Prostate gland (tissue), 2 donors: ENCODE measurements at regions not wholly inside any gene's neighbourhood (a gene's known extent, or its start where the extent isn't known, plus 50 kb on each side); places are given as distances from the start of the nearest gene placed in this dataset.

Source experiments
- DNase-seq: peaks from one replicate; pipeline ENCODE4 v3.0.0-alpha.2; 2019; ENCODE audit warnings: low spot score
- H3K27ac ChIP-seq, 2 donors: fragments of 200-600 bp; sonication (generic); 2 replicates each; pipeline ENCODE4 v1.5.1; 2017 to 2019
- H3K27me3 ChIP-seq: fragments of 200-600 bp; sonication (generic); replicated peaks from 2 replicates; pipeline ENCODE4 v1.5.1; 2019; ENCODE audit not compliant: insufficient read depth
- H3K36me3 ChIP-seq, 2 donors: fragments of 200-600 bp; sonication (generic); 1 replicate in 1 of 2; 2 replicates in 1 of 2; pipeline versions ENCODE4 v1.5.1 to v1.8.1; 2017 to 2019
- H3K4me1 ChIP-seq: fragments of 200-600 bp; sonication (generic); replicated peaks from 2 replicates; pipeline ENCODE4 v1.5.1; 2019
- H3K4me3 ChIP-seq, 2 donors: fragments of 200-600 bp; sonication (generic); 2 replicates each; pipeline ENCODE4 v1.5.1; 2017 to 2019
- H3K9me3 ChIP-seq: fragments of 200-600 bp; sonication (generic); 2 replicates; pipeline ENCODE4 v1.5.1; 2017
- CTCF ChIP-seq, 4 experiments: fragments of 200-600 bp in 2 of 4; fragments of 450-650 bp in 2 of 4; sonication (generic) in 2 of 4; IDR thresholded peaks; 1 replicate in 3 of 4; 2 replicates in 1 of 4; pipeline ENCODE4 v1.5.1; 2016 to 2019; ENCODE audit warnings: antibody characterized with exemption in 4 of 4, mild to moderate bottlenecking in 2 of 4, moderate library complexity in 2 of 4
- POLR2A ChIP-seq: fragments of 450-650 bp; IDR thresholded peaks from one replicate; pipeline ENCODE4 v1.6.1; 2016; ENCODE audit warnings: antibody characterized with exemption, mild to moderate bottlenecking
- POLR2AphosphoS5 ChIP-seq: sonication (generic); formaldehyde crosslinking; IDR thresholded peaks from one replicate; pipeline ENCODE4 v1.6.1; 2017; ENCODE audit warnings: antibody characterized with exemption
- WGBS: methylation state at CpG from one replicate; pipeline ENCODE4 v1.1.5; 2018; 5-methylcytosine and 5-hydroxymethylcytosine counted together
- intact Hi-C: fragments of 100-400 bp; cut with DNase I; formaldehyde crosslinking; loops from one replicate; pipeline ENCODE4 v1.14.2; 2022

- Histone ChIP-seq H3K4me1 (no peaks in the 10 kb centered on the region), H3K4me3 (no peak overlapping the region), H3K9me3 (no peaks in the 10 kb centered on the region), H3K27ac (no peak overlapping the region), H3K36me3 (no peaks in the 10 kb centered on the region), H3K27me3 (no peaks in the 10 kb centered on the region)
- intact Hi-C loops: no loop called here
- 94% methylated on average over 1 of the region's 1 CpG for WGBS
- no peak for TF ChIP-seq POLR2A
- TF ChIP-seq CTCF (IDR thresholded peaks at IDR 0.05): no peak
- no peak for TF ChIP-seq POLR2AphosphoS5
- DNase-seq: no peak
Measured at GRCh38 chr2:147779440-147779839, 65.4 kb upstream of the ACVR2A start.

DNA sequence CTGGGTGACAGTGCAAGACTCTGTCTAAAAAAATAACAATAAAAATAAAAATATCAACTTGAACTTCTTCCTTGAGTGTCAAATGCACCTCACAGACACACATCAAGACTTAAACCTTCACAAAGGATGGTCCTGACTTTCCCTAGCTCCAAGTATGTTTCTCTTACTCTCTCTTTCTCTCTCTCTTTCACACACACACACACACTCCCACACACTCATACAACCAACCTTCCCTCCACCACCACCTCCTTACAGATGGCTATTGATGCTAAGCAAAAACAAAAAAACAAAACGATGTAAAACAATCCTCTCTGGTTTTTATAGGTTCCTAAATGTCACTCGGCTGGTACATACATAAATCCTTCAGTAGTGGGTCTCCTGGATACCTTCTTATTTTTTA is 67.4 kb upstream of the ACVR2A start:
- Histone ChIP-seq H3K36me3 (no peaks in the 10 kb centered on the region), H3K4me1 (no peaks in the 10 kb centered on the region), H3K9me3 (no peaks in the 10 kb centered on the region), H3K4me3 (no peak overlapping the region), H3K27ac (no peak overlapping the region), H3K27me3 (no peaks in the 10 kb centered on the region)
- no peak for DNase-seq
- TF ChIP-seq CTCF (IDR thresholded peaks at IDR 0.05): no peak
- intact Hi-C loops: no loop called here
- 25% methylated on average over 2 of the region's 2 CpGs for WGBS

DNA sequence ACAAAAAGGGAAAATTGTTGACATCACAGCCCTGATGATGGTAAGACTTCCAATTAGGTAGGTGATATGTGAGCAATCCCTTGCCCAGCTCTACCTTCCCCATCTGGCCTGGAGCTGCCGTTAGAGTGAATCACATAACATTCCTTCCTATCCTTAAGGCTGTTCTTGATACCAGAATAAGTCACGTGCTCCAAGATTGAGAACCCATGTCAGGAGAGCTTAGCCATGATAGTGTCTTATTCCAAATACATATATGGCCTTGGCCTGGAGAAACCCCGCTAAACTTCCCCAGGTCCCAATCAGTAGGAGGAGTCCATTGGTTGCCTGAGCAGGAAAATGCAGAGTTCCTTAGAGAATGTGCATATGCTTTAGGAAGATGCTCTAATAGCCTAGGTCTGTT is 70.0 kb upstream of the ACVR2A start:
- no peak for DNase-seq
- Histone ChIP-seq H3K4me1 (no peaks in the 10 kb centered on the region), H3K36me3 (no peaks in the 10 kb centered on the region), H3K4me3 (no peak overlapping the region), H3K27ac (no peak overlapping the region), H3K27me3 (no peaks in the 10 kb centered on the region), H3K9me3 (no peaks in the 10 kb centered on the region)
- intact Hi-C loops: no loop called here
- no peak for TF ChIP-seq CTCF (IDR thresholded peaks at IDR 0.05)
- TF ChIP-seq POLR2A: no peak
- TF ChIP-seq POLR2AphosphoS5: no peak
- WGBS: 91% methylated on average over 3 of the region's 3 CpGs

DNA sequence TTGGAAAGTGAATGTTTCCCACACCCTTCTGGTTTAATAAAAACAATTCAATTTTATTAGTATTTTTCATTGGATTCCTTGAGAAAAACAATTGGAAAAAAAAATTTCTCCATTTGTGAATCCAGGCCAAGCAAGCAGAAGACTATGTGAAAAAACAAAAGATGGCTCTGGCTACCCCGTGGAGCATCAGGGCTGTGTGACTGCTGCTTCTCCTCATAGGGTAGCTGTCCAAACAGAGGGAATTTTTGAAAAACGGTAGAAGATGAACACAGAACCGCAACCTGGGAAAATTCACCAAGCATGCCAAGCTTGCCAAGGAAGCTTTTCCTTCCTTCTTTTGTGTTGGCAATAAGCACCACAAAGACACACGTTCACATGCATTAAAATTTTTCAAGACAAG is 71.3 kb upstream of the ACVR2A start:
- no peak for TF ChIP-seq POLR2A
- no peak for DNase-seq
- no peaks in the 10 kb centered on the region for H3K9me3 ChIP-seq
- H3K27me3 ChIP-seq: no peaks in the 10 kb centered on the region
- H3K27ac ChIP-seq: no peak overlapping the region
- H3K4me3 ChIP-seq: no peak overlapping the region
- H3K4me1 ChIP-seq: no peaks in the 10 kb centered on the region
- intact Hi-C loops: no loop called here
- H3K36me3 ChIP-seq: no peaks in the 10 kb centered on the region
- 52% methylated on average over 4 of the region's 4 CpGs for WGBS

DNA sequence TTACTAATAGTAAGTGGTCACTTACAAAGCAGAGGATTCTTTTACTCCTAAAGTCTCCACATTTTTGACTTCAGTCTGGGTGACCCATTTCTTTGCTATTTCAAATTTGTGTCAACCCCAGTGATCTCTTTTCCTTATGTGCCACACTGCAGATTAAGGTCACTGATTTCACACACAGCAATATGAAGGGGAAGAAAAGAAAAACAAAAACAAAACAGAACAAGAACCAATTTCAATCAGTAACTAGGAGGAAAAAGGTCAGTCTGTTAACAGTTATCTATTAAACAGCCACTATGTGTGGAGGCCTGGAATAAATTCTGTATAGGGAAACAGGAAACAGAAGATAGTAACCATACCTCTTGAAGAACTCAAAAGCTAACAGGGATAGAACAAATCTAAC is 72.0 kb upstream of the ACVR2A start:
- TF ChIP-seq POLR2A: no peak
- no peak for TF ChIP-seq POLR2AphosphoS5
- TF ChIP-seq CTCF (IDR thresholded peaks at IDR 0.05): no peak
- H3K9me3 ChIP-seq: no peaks in the 10 kb centered on the region
- DNase-seq: no peak
- no peaks in the 10 kb centered on the region for H3K36me3 ChIP-seq
- no peaks in the 10 kb centered on the region for H3K4me1 ChIP-seq
- H3K4me3 ChIP-seq: no peak overlapping the region
- intact Hi-C loops: no loop called here
- no peak overlapping the region for H3K27ac ChIP-seq
- no peaks in the 10 kb centered on the region for H3K27me3 ChIP-seq

DNA sequence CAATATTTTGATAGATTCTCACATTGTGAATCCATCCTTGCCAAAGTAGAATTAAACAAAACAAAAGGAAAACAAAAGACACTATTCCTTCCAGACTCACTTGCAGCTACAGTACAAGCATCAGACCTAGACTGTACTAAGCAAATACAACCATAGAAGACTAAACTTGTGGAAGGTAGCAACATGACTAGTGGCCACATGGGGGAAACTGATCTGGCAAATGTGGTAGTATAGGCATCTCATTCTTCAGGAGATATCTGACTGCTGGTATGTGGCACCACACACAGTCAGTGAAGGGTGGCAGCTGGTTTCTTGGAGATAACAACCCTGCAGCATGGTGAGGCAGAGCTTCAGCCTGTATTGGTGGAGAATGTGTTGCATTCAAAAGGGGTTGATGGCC is 81.0 kb upstream of the ACVR2A start:
- no peak for DNase-seq
- TF ChIP-seq CTCF (IDR thresholded peaks at IDR 0.05): no peak
- no peak for TF ChIP-seq POLR2AphosphoS5
- TF ChIP-seq POLR2A: no peak
- intact Hi-C loops: no loop called here

More for the DNA sequence above, 81.0 kb upstream of the ACVR2A start:
- no peaks in the 10 kb centered on the region for H3K9me3 ChIP-seq
- no peaks in the 10 kb centered on the region for H3K36me3 ChIP-seq
- no peak overlapping the region for H3K4me3 ChIP-seq
- H3K4me1 ChIP-seq: no peaks in the 10 kb centered on the region
- H3K27me3 ChIP-seq: no peaks in the 10 kb centered on the region
- no peak overlapping the region for H3K27ac ChIP-seq
